Neuron (in vitro differentiated cells): ENCODE measurements at regions not wholly inside any gene's neighbourhood (a gene's known extent, or its start where the extent isn't known, plus 50 kb on each side); places are given as distances from the start of the nearest gene placed in this dataset.
"Not testable (repeated sequence)": the region's sequence is repeated elsewhere in the genome, so short reads cannot be mapped to it uniquely, and the experiment has no call there.

Source experiments
- H2AFZ ChIP-seq: one replicate; pipeline ENCODE4 v1.6.1; 2013; ENCODE audit warnings: low read depth, mild to moderate bottlenecking, inconsistent platforms, low read length, moderate library complexity
- H3K27me3 ChIP-seq: one replicate; pipeline ENCODE4 v1.6.1; 2013; ENCODE audit warnings: low read length; ENCODE audit not compliant: insufficient read depth
- H3K36me3 ChIP-seq: one replicate; pipeline ENCODE4 v1.6.1; 2013; ENCODE audit warnings: low read length; ENCODE audit not compliant: insufficient read depth
- H3K4me1 ChIP-seq: one replicate; pipeline ENCODE4 v1.6.1; 2013; ENCODE audit warnings: low read length; ENCODE audit not compliant: insufficient read depth
- H3K4me3 ChIP-seq: 2 replicates; pipeline ENCODE4 v1.5.1; 2013; ENCODE audit warnings: mild to moderate bottlenecking, low read length, moderate library complexity
- H3K9me3 ChIP-seq: one replicate; pipeline ENCODE4 v1.6.1; 2013; ENCODE audit warnings: low read length

GRCh38 chr6:114827135-114827534 is 484.3 kb upstream of the HS3ST5 start:
- no peak overlapping the region for H2AFZ ChIP-seq
- no peaks in the 10 kb centered on the region for H3K27me3 ChIP-seq
- no peaks in the 10 kb centered on the region for H3K9me3 ChIP-seq

GRCh38 chr6:114824409-114824808 is 481.6 kb upstream of the HS3ST5 start:
- Histone ChIP-seq H3K4me1 (no peaks in the 10 kb centered on the region), H3K4me3 (no peak overlapping the region), H3K36me3 (no peaks in the 10 kb centered on the region), H3K27me3 (no peaks in the 10 kb centered on the region), H2AFZ (no peak overlapping the region), H3K9me3 (no peaks in the 10 kb centered on the region)

More at GRCh38 chr6:114827135-114827534, 484.3 kb upstream of the HS3ST5 start:
- Histone ChIP-seq H3K36me3 (no peaks in the 10 kb centered on the region), H3K4me3 (no peak overlapping the region), H3K4me1 (no peaks in the 10 kb centered on the region)

- no peak overlapping the region for H3K4me3 ChIP-seq
- H2AFZ ChIP-seq: no peak overlapping the region
- no peaks in the 10 kb centered on the region for H3K36me3 ChIP-seq
- no peaks in the 10 kb centered on the region for H3K27me3 ChIP-seq
- no peaks in the 10 kb centered on the region for H3K4me1 ChIP-seq
- no peaks in the 10 kb centered on the region for H3K9me3 ChIP-seq
Measured at GRCh38 chr6:114816678-114817077, 473.9 kb upstream of the HS3ST5 start.

GRCh38 chr6:114810468-114810867 is 467.6 kb upstream of the HS3ST5 start:
- Histone ChIP-seq H2AFZ (no peak overlapping the region), H3K4me3 (no peak overlapping the region), H3K36me3 (no peaks in the 10 kb centered on the region), H3K4me1 (no peaks in the 10 kb centered on the region), H3K9me3 (no peaks in the 10 kb centered on the region), H3K27me3 (no peaks in the 10 kb centered on the region)

- not testable (repeated sequence) for H3K4me3 ChIP-seq, H3K36me3 ChIP-seq, H3K27me3 ChIP-seq, H3K9me3 ChIP-seq, H2AFZ ChIP-seq, H3K4me1 ChIP-seq
Measured at GRCh38 chr6:114805426-114805825, 462.6 kb upstream of the HS3ST5 start.

- Histone ChIP-seq H2AFZ (no peak overlapping the region), H3K4me3 (no peak overlapping the region), H3K4me1 (peaks cover 22% of the 10 kb centered on the region), H3K36me3 (no peaks in the 10 kb centered on the region), H3K9me3 (no peaks in the 10 kb centered on the region), H3K27me3 (no peaks in the 10 kb centered on the region)
Measured at GRCh38 chr6:114796576-114796975, 453.8 kb upstream of the HS3ST5 start.

- Histone ChIP-seq H3K36me3 (no peaks in the 10 kb centered on the region), H3K4me3 (no peak overlapping the region), H2AFZ (peak overlapping the region; percentile 5), H3K27me3 (no peaks in the 10 kb centered on the region), H3K4me1 (peaks cover 22% of the 10 kb centered on the region), H3K9me3 (no peaks in the 10 kb centered on the region)
Measured at GRCh38 chr6:114793428-114793827, 450.6 kb upstream of the HS3ST5 start.

- H3K9me3 ChIP-seq: no peaks in the 10 kb centered on the region
- no peaks in the 10 kb centered on the region for H3K27me3 ChIP-seq
- no peak overlapping the region for H2AFZ ChIP-seq
- H3K36me3 ChIP-seq: no peaks in the 10 kb centered on the region
- no peak overlapping the region for H3K4me3 ChIP-seq
- H3K4me1 ChIP-seq: no peaks in the 10 kb centered on the region
Measured at GRCh38 chr6:114785235-114786127, 442.7 kb upstream of the HS3ST5 start.

- Histone ChIP-seq H3K9me3 (no peaks in the 10 kb centered on the region), H3K36me3 (no peaks in the 10 kb centered on the region), H3K4me1 (no peaks in the 10 kb centered on the region), H2AFZ (no peak overlapping the region), H3K27me3 (no peaks in the 10 kb centered on the region), H3K4me3 (no peak overlapping the region)
Measured at GRCh38 chr6:114783783-114784182, 441.0 kb upstream of the HS3ST5 start.

GRCh38 chr6:114783083-114783482 is 440.3 kb upstream of the HS3ST5 start:
- no peaks in the 10 kb centered on the region for H3K27me3 ChIP-seq

GRCh38 chr6:114764866-114765265 is 422.0 kb upstream of the HS3ST5 start:
- Histone ChIP-seq H3K9me3 (no peaks in the 10 kb centered on the region), H3K4me1 (peaks cover 2% of the 10 kb centered on the region), H3K36me3 (no peaks in the 10 kb centered on the region), H2AFZ (no peak overlapping the region), H3K4me3 (no peak overlapping the region), H3K27me3 (no peaks in the 10 kb centered on the region)

More at GRCh38 chr6:114783083-114783482, 440.3 kb upstream of the HS3ST5 start:
- H2AFZ ChIP-seq: no peak overlapping the region
- H3K36me3 ChIP-seq: no peaks in the 10 kb centered on the region
- no peaks in the 10 kb centered on the region for H3K4me1 ChIP-seq
- no peaks in the 10 kb centered on the region for H3K9me3 ChIP-seq
- H3K4me3 ChIP-seq: no peak overlapping the region

GRCh38 chr6:114762145-114762544 is 419.3 kb upstream of the HS3ST5 start:
- Histone ChIP-seq H3K9me3 (no peaks in the 10 kb centered on the region), H2AFZ (no peak overlapping the region), H3K27me3 (no peaks in the 10 kb centered on the region), H3K36me3 (no peaks in the 10 kb centered on the region), H3K4me1 (peaks cover 2% of the 10 kb centered on the region), H3K4me3 (no peak overlapping the region)

GRCh38 chr6:114747995-114748625 is 405.3 kb upstream of the HS3ST5 start:
- no peaks in the 10 kb centered on the region for H3K9me3 ChIP-seq
- peak overlapping the region; percentile 81 for H2AFZ ChIP-seq
- no peaks in the 10 kb centered on the region for H3K27me3 ChIP-seq
- H3K4me3 ChIP-seq: no peak overlapping the region
- H3K4me1 ChIP-seq: no peaks in the 10 kb centered on the region
- no peaks in the 10 kb centered on the region for H3K36me3 ChIP-seq
